Liver (tissue), 8 donors: ENCODE measurements at regions not wholly inside any gene's neighbourhood (a gene's known extent, or its start where the extent isn't known, plus 50 kb on each side); places are given as distances from the start of the nearest gene placed in this dataset.

Source experiments
- DNase-seq: peaks from one replicate; pipeline ENCODE4 v3.0.0-alpha.2; 2017; ENCODE audit warnings: low spot score
- H3K27ac ChIP-seq, 2 donors: one replicate each; pipeline ENCODE4 v1.7.0; 2013; ENCODE audit warnings: inconsistent platforms in 2 of 2, low read length in 2 of 2, control low read depth in 1 of 2, low read depth in 1 of 2, mild to moderate bottlenecking in 1 of 2
- H3K27me3 ChIP-seq, 4 donors: one replicate each; pipeline versions ENCODE4 v1.6.1 to v1.7.0; 2013; ENCODE audit warnings: low read length in 3 of 4, inconsistent platforms in 1 of 4, mild to moderate bottlenecking in 1 of 4, moderate library complexity in 1 of 4; ENCODE audit not compliant: control insufficient read depth in 4 of 4, insufficient read depth in 4 of 4
- H3K36me3 ChIP-seq, 4 donors: one replicate each; pipeline versions ENCODE4 v1.6.1 to v1.7.0; 2013; ENCODE audit warnings: low read length in 3 of 4, mild to moderate bottlenecking in 3 of 4, low read depth in 1 of 4, moderate library complexity in 1 of 4; ENCODE audit not compliant: control insufficient read depth in 4 of 4, insufficient read depth in 3 of 4
- H3K4me1 ChIP-seq, 4 donors: one replicate each; pipeline versions ENCODE4 v1.6.1 to v1.7.0; 2013; ENCODE audit warnings: low read length in 3 of 4, mild to moderate bottlenecking in 3 of 4, moderate library complexity in 1 of 4; ENCODE audit not compliant: control insufficient read depth in 4 of 4, insufficient read depth in 4 of 4
- H3K4me3 ChIP-seq, 3 donors: one replicate each; pipeline versions ENCODE4 v1.6.1 to v1.7.0; 2013; ENCODE audit warnings: low read length in 3 of 3, control low read depth in 1 of 3, low read depth in 1 of 3, mild to moderate bottlenecking in 1 of 3
- H3K9ac ChIP-seq, 2 donors: one replicate each; pipeline ENCODE4 v1.7.0; 2013; ENCODE audit warnings: low read length in 2 of 2, mild to moderate bottlenecking in 2 of 2, moderate library complexity in 2 of 2, control low read depth in 1 of 2, low read depth in 1 of 2
- H3K9me3 ChIP-seq, 4 donors: one replicate each; pipeline versions ENCODE4 v1.6.1 to v1.7.0; 2013; ENCODE audit warnings: low read length in 3 of 4; ENCODE audit not compliant: control insufficient read depth in 4 of 4
- EGR1 ChIP-seq, 2 donors: IDR thresholded peaks; 2 replicates each; pipeline ENCODE4 v1.6.1; 2016 to 2018; ENCODE audit warnings: antibody characterized with exemption in 2 of 2, low read depth in 2 of 2
- FOXA1 ChIP-seq: IDR thresholded peaks from 2 replicates; pipeline ENCODE4 v1.6.1; 2016; ENCODE audit warnings: antibody characterized with exemption
- FOXA2 ChIP-seq: IDR thresholded peaks from 2 replicates; pipeline ENCODE4 v1.6.1; 2016; ENCODE audit warnings: antibody characterized with exemption
- GABPA ChIP-seq, 2 donors: IDR thresholded peaks in 1 of 2; conservative IDR thresholded peaks in 1 of 2; 2 replicates each; pipeline ENCODE4 v1.6.1; 2016; ENCODE audit warnings: antibody characterized with exemption in 2 of 2, mild to moderate bottlenecking in 1 of 2, moderate library complexity in 1 of 2
- HNF4A ChIP-seq, 2 donors: conservative IDR thresholded peaks; 2 replicates each; pipeline ENCODE4 v1.6.1; 2016; ENCODE audit warnings: antibody characterized with exemption in 2 of 2, mild to moderate bottlenecking in 2 of 2
- HNF4G ChIP-seq: IDR thresholded peaks from 2 replicates; pipeline ENCODE4 v1.6.1; 2016; ENCODE audit warnings: antibody characterized with exemption
- JUND ChIP-seq, 2 donors: IDR thresholded peaks; 2 replicates each; pipeline ENCODE4 v1.6.1; 2016; ENCODE audit warnings: antibody characterized with exemption in 2 of 2
- NR2F2 ChIP-seq: IDR thresholded peaks from 2 replicates; pipeline ENCODE4 v1.6.1; 2016; ENCODE audit warnings: antibody characterized with exemption
- RAD21 ChIP-seq, 2 donors: IDR thresholded peaks; 2 replicates each; pipeline ENCODE4 v1.6.1; 2016; ENCODE audit warnings: antibody characterized with exemption in 2 of 2, mild to moderate bottlenecking in 2 of 2
- RXRA ChIP-seq, 2 donors: IDR thresholded peaks; 2 replicates each; pipeline ENCODE4 v1.6.1; 2017 to 2018; ENCODE audit warnings: antibody characterized with exemption in 2 of 2, mild to moderate bottlenecking in 1 of 2
- SP1 ChIP-seq: IDR thresholded peaks from 2 replicates; pipeline ENCODE4 v1.6.1; 2018; ENCODE audit warnings: antibody characterized with exemption, mild to moderate bottlenecking
- TAF1 ChIP-seq: conservative IDR thresholded peaks from 2 replicates; pipeline ENCODE4 v1.6.1; 2016; ENCODE audit warnings: antibody characterized with exemption, mild to moderate bottlenecking
- YY1 ChIP-seq: IDR thresholded peaks from 2 replicates; pipeline ENCODE4 v1.6.1; 2016; ENCODE audit warnings: antibody characterized with exemption, mild to moderate bottlenecking
- WGBS: extraction: QIAGEN DNeasy Blood & Tissue Kit; methylation state at CpG from one replicate; pipeline ENCODE4 v1.1.7; 2013; 5-methylcytosine and 5-hydroxymethylcytosine counted together
- TF ChIP-seq, protein P1 (sequence below): IDR thresholded peaks from 2 replicates; pipeline ENCODE4 v1.6.1; 2016; ENCODE audit warnings: antibody characterized with exemption, mild to moderate bottlenecking
- TF ChIP-seq, protein P2 (sequence below): IDR thresholded peaks from 2 replicates; pipeline ENCODE4 v1.6.1; 2016; ENCODE audit warnings: antibody characterized with exemption
- TF ChIP-seq, protein P3 (sequence below): IDR thresholded peaks from 2 replicates; pipeline ENCODE4 v1.6.1; 2016; ENCODE audit warnings: antibody characterized with exemption
- TF ChIP-seq, protein P4 (sequence below): fragments of 150-350 bp; IDR thresholded peaks from 2 replicates; pipeline ENCODE4 v1.5.1; 2017; ENCODE audit warnings: improper control_type of control experiment, low read depth, low read length; ENCODE audit not compliant: missing input control
- TF ChIP-seq, protein P5 (sequence below): IDR thresholded peaks from 2 replicates; pipeline ENCODE4 v1.6.1; 2016; ENCODE audit warnings: antibody characterized with exemption
- donor health status: healthy.
- donor health status: healthy.
- donor health status: healthy.
- donor health status: healthy.
- donor health status: healthy.

DNA sequence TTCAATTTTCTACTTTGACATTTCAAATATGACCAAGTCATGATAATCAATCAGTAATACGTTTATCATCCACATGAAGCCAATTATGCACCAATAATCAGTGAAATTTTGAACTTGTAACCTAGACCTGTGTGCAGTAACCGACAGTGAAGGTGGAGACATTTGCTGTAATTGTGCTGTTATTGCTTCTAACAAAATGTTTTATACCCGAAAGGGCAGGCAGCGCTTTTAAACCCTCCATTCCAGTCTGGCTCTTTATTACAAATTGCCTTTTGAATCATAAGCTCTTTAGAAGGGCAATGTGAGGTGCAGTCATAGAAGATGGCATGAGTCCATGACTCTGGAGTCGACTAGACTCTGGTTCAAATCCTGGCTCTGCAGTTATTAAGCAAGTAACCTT lies 135.7 kb downstream of the GXYLT1 start:
- WGBS, result 81% methylated on average over 5 of the region's 5 CpGs
- H3K9me3 ChIP-seq, result no peaks in the 10 kb centered on the region

DNA sequence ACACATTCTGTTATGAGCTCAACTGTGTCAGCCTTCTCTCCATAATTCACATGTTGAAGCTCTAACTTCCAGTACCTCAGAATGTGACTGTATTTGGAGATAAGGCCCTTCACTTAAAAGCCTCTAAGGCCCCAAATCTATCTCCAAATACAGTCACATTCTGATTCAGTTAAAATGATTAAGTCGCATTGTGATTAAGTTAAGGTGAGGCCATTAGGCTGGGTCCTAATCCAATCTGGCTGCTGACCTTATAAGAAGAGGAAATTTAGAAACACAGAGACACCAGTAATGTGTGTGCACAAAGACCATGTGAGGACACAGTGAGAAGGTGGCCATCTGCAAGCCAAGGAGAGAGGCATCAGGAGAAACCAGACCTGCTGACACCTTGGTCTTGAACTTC lies 141.6 kb downstream of the GXYLT1 start:
- WGBS, result 97% methylated on average over 1 of the region's 1 CpG
- Histone ChIP-seq H3K4me1 (no peaks in the 10 kb centered on the region), H3K36me3 (no peaks in the 10 kb centered on the region), H3K27ac (no peak overlapping the region), H3K27me3 (no peaks in the 10 kb centered on the region), H3K9ac (no peak overlapping the region), H3K9me3 (no peaks in the 10 kb centered on the region), H3K4me3 (no peak overlapping the region)
- DNase-seq, result no peak
- TF ChIP-seq, protein P1, sequence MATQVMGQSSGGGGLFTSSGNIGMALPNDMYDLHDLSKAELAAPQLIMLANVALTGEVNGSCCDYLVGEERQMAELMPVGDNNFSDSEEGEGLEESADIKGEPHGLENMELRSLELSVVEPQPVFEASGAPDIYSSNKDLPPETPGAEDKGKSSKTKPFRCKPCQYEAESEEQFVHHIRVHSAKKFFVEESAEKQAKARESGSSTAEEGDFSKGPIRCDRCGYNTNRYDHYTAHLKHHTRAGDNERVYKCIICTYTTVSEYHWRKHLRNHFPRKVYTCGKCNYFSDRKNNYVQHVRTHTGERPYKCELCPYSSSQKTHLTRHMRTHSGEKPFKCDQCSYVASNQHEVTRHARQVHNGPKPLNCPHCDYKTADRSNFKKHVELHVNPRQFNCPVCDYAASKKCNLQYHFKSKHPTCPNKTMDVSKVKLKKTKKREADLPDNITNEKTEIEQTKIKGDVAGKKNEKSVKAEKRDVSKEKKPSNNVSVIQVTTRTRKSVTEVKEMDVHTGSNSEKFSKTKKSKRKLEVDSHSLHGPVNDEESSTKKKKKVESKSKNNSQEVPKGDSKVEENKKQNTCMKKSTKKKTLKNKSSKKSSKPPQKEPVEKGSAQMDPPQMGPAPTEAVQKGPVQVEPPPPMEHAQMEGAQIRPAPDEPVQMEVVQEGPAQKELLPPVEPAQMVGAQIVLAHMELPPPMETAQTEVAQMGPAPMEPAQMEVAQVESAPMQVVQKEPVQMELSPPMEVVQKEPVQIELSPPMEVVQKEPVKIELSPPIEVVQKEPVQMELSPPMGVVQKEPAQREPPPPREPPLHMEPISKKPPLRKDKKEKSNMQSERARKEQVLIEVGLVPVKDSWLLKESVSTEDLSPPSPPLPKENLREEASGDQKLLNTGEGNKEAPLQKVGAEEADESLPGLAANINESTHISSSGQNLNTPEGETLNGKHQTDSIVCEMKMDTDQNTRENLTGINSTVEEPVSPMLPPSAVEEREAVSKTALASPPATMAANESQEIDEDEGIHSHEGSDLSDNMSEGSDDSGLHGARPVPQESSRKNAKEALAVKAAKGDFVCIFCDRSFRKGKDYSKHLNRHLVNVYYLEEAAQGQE, result no peak
- TF ChIP-seq YY1, result no peak
- TF ChIP-seq, protein P2, sequence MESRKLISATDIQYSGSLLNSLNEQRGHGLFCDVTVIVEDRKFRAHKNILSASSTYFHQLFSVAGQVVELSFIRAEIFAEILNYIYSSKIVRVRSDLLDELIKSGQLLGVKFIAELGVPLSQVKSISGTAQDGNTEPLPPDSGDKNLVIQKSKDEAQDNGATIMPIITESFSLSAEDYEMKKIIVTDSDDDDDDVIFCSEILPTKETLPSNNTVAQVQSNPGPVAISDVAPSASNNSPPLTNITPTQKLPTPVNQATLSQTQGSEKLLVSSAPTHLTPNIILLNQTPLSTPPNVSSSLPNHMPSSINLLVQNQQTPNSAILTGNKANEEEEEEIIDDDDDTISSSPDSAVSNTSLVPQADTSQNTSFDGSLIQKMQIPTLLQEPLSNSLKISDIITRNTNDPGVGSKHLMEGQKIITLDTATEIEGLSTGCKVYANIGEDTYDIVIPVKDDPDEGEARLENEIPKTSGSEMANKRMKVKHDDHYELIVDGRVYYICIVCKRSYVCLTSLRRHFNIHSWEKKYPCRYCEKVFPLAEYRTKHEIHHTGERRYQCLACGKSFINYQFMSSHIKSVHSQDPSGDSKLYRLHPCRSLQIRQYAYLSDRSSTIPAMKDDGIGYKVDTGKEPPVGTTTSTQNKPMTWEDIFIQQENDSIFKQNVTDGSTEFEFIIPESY, result no peak
- TF ChIP-seq FOXA1, result no peak
- TF ChIP-seq RXRA (IDR thresholded peaks at IDR 0.05), result no peak
- TF ChIP-seq NR2F2, result no peak
- TF ChIP-seq HNF4G, result no peak

More for the DNA sequence above, 135.7 kb downstream of the GXYLT1 start:
- no peak for DNase-seq
- H3K4me1 ChIP-seq, result no peaks in the 10 kb centered on the region
- TF ChIP-seq, protein P3, sequence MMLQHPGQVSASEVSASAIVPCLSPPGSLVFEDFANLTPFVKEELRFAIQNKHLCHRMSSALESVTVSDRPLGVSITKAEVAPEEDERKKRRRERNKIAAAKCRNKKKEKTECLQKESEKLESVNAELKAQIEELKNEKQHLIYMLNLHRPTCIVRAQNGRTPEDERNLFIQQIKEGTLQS, result no peak
- TF ChIP-seq YY1 (no peak), GABPA (IDR thresholded peaks at IDR 0.05 in 1 of 2, conservative IDR thresholded peaks at IDR 0.05 in 1 of 2) (no peak), RAD21 (IDR thresholded peaks at IDR 0.05) (no peak), FOXA2 (no peak), TAF1 (no peak), NR2F2 (no peak), EGR1 (IDR thresholded peaks at IDR 0.05; ENCODE audit: low read depth in 2 of 2) (no peak), HNF4A (conservative IDR thresholded peaks at IDR 0.05) (no peak), RXRA (IDR thresholded peaks at IDR 0.05) (no peak), SP1 (no peak), HNF4G (no peak), JUND (IDR thresholded peaks at IDR 0.05) (no peak), FOXA1 (no peak)
- TF ChIP-seq, protein P4, sequence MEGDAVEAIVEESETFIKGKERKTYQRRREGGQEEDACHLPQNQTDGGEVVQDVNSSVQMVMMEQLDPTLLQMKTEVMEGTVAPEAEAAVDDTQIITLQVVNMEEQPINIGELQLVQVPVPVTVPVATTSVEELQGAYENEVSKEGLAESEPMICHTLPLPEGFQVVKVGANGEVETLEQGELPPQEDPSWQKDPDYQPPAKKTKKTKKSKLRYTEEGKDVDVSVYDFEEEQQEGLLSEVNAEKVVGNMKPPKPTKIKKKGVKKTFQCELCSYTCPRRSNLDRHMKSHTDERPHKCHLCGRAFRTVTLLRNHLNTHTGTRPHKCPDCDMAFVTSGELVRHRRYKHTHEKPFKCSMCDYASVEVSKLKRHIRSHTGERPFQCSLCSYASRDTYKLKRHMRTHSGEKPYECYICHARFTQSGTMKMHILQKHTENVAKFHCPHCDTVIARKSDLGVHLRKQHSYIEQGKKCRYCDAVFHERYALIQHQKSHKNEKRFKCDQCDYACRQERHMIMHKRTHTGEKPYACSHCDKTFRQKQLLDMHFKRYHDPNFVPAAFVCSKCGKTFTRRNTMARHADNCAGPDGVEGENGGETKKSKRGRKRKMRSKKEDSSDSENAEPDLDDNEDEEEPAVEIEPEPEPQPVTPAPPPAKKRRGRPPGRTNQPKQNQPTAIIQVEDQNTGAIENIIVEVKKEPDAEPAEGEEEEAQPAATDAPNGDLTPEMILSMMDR, result no peak
- TF ChIP-seq, protein P1, result no peak
- TF ChIP-seq, protein P2, result no peak
- TF ChIP-seq, protein P5, sequence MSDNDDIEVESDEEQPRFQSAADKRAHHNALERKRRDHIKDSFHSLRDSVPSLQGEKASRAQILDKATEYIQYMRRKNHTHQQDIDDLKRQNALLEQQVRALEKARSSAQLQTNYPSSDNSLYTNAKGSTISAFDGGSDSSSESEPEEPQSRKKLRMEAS, result no peak
- H3K4me3 ChIP-seq, result no peak overlapping the region
- no peaks in the 10 kb centered on the region for H3K36me3 ChIP-seq
- no peak overlapping the region for H3K9ac ChIP-seq
- no peaks in the 10 kb centered on the region for H3K27me3 ChIP-seq
- H3K27ac ChIP-seq, result no peak overlapping the region
